ENCODE measurements at regions not wholly inside any gene's neighbourhood (a gene's known extent, or its start where the extent isn't known, plus 50 kb on each side); places are given as distances from the start of the nearest gene placed in this dataset.

GRCh38 chr3:84538597-84538996 is 420.2 kb upstream of the CADM2 start:
- no peak for TF ChIP-seq SNAI2 (CRISPR knock-in tag; IDR thresholded peaks at IDR 0.05)
- TF ChIP-seq CSRNP3 (CRISPR knock-in tag; IDR thresholded peaks at IDR 0.05), result no peak
- TF ChIP-seq OSR1 (CRISPR knock-in tag; IDR thresholded peaks at IDR 0.05), result no peak
- TF ChIP-seq BACH2 (CRISPR knock-in tag; IDR thresholded peaks at IDR 0.05; ENCODE audit: borderline replicate concordance), result no peak
- no peak for TF ChIP-seq RARB (CRISPR knock-in tag; IDR thresholded peaks at IDR 0.05)
- TF ChIP-seq ARNTL (CRISPR knock-in tag; IDR thresholded peaks at IDR 0.05; ENCODE audit: borderline replicate concordance, low read depth), result no peak
- no peak for TF ChIP-seq CREB5 (CRISPR knock-in tag; IDR thresholded peaks at IDR 0.05; ENCODE audit: low read depth)
- TF ChIP-seq ZFP3 (CRISPR knock-in tag; IDR thresholded peaks at IDR 0.05), result no peak
- TF ChIP-seq TCF4 (CRISPR knock-in tag; IDR thresholded peaks at IDR 0.05; ENCODE audit: borderline replicate concordance), result no peak
- ATAC-seq, result no peak

GRCh38 chr3:84547207-84547606 is 411.6 kb upstream of the CADM2 start:
- no peak for ATAC-seq
- no peak for TF ChIP-seq POU6F1 (CRISPR knock-in tag; IDR thresholded peaks at IDR 0.05; ENCODE audit: borderline replicate concordance, low read depth)
- no peak for TF ChIP-seq RARB (CRISPR knock-in tag; IDR thresholded peaks at IDR 0.05)
- no peak for TF ChIP-seq ZNF8 (CRISPR knock-in tag; IDR thresholded peaks at IDR 0.05)
- no peak for TF ChIP-seq TOX (CRISPR knock-in tag; IDR thresholded peaks at IDR 0.05; ENCODE audit: borderline replicate concordance)
- no peak for TF ChIP-seq ZFP30 (CRISPR knock-in tag; IDR thresholded peaks at IDR 0.05)
- TF ChIP-seq ARNTL (CRISPR knock-in tag; IDR thresholded peaks at IDR 0.05; ENCODE audit: borderline replicate concordance, low read depth), result no peak
- TF ChIP-seq ZNF565 (CRISPR knock-in tag; conservative IDR thresholded peaks at IDR 0.05; ENCODE audit: low read depth), result no peak
- no peak for TF ChIP-seq BACH2 (CRISPR knock-in tag; IDR thresholded peaks at IDR 0.05; ENCODE audit: borderline replicate concordance)
- no peak for TF ChIP-seq TCF4 (CRISPR knock-in tag; IDR thresholded peaks at IDR 0.05; ENCODE audit: borderline replicate concordance)

- TF ChIP-seq BACH2 (CRISPR knock-in tag; IDR thresholded peaks at IDR 0.05; ENCODE audit: borderline replicate concordance), result no peak
- TF ChIP-seq SNAI2 (CRISPR knock-in tag; IDR thresholded peaks at IDR 0.05), result no peak
- TF ChIP-seq TSHZ2 (CRISPR knock-in tag; IDR thresholded peaks at IDR 0.05), result no peak
- no peak for TF ChIP-seq GLIS3 (CRISPR knock-in tag; IDR thresholded peaks at IDR 0.05)
- no peak for TF ChIP-seq RARB (CRISPR knock-in tag; IDR thresholded peaks at IDR 0.05)
- no peak for TF ChIP-seq PPARA (CRISPR knock-in tag; IDR thresholded peaks at IDR 0.05; ENCODE audit: borderline replicate concordance)
- TF ChIP-seq CSDC2 (CRISPR knock-in tag; IDR thresholded peaks at IDR 0.05), result no peak
- no peak for TF ChIP-seq ESRRG (CRISPR knock-in tag; IDR thresholded peaks at IDR 0.05)
- no peak for TF ChIP-seq ZNF8 (CRISPR knock-in tag; IDR thresholded peaks at IDR 0.05)
- no peak for TF ChIP-seq ZNF70 (CRISPR knock-in tag; IDR thresholded peaks at IDR 0.05)
- no peak for TF ChIP-seq OSR1 (CRISPR knock-in tag; IDR thresholded peaks at IDR 0.05)
- TF ChIP-seq ZFP3 (CRISPR knock-in tag; IDR thresholded peaks at IDR 0.05), result no peak
- TF ChIP-seq CSRNP3 (CRISPR knock-in tag; IDR thresholded peaks at IDR 0.05), result no peak
- TF ChIP-seq, protein P1, sequence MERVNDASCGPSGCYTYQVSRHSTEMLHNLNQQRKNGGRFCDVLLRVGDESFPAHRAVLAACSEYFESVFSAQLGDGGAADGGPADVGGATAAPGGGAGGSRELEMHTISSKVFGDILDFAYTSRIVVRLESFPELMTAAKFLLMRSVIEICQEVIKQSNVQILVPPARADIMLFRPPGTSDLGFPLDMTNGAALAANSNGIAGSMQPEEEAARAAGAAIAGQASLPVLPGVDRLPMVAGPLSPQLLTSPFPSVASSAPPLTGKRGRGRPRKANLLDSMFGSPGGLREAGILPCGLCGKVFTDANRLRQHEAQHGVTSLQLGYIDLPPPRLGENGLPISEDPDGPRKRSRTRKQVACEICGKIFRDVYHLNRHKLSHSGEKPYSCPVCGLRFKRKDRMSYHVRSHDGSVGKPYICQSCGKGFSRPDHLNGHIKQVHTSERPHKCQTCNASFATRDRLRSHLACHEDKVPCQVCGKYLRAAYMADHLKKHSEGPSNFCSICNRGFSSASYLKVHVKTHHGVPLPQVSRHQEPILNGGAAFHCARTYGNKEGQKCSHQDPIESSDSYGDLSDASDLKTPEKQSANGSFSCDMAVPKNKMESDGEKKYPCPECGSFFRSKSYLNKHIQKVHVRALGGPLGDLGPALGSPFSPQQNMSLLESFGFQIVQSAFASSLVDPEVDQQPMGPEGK (CRISPR knock-in tag; IDR thresholded peaks at IDR 0.05; ENCODE audit: borderline replicate concordance), result no peak
- TF ChIP-seq ISL1 (CRISPR knock-in tag; IDR thresholded peaks at IDR 0.05), result no peak
- no peak for TF ChIP-seq ARNTL (CRISPR knock-in tag; IDR thresholded peaks at IDR 0.05; ENCODE audit: borderline replicate concordance, low read depth)
- TF ChIP-seq ZNF565 (CRISPR knock-in tag; conservative IDR thresholded peaks at IDR 0.05; ENCODE audit: low read depth), result no peak
- TF ChIP-seq TOX (CRISPR knock-in tag; IDR thresholded peaks at IDR 0.05; ENCODE audit: borderline replicate concordance), result no peak
- peak; percentile 99 for ATAC-seq
These were observed 410.5 kb upstream of the CADM2 start for GRCh38 chr3:84547971-84548970.
